OCI-LY7 (cell line): ENCODE measurements at regions not wholly inside any gene's neighbourhood (a gene's known extent, or its start where the extent isn't known, plus 50 kb on each side); places are given as distances from the start of the nearest gene placed in this dataset.

Experiments used
- BruUV-seq: library from RNA; stranded (reverse); fragments of 400-500 nt; replicated peaks from 2 replicates; lab custom pipeline; 2021; lab: Mats Ljungman, UMichigan
- CTCF ChIA-PET: fragments of 300-600 bp; sonication (Branson Sonifier 250); formaldehyde crosslinking; loops from one replicate; lab custom pipeline; 2022; ENCODE audit warnings: antibody characterized with exemption; ENCODE audit not compliant: unreplicated experiment; lab: Charles Lee
- POLR2A ChIA-PET: fragments of 300-600 bp; sonication (Branson Sonifier 250); formaldehyde crosslinking; loops from one replicate; lab custom pipeline; 2022; ENCODE audit warnings: antibody characterized with exemption; lab: Charles Lee
- DNase-seq: peaks from one replicate; pipeline ENCODE4 v3.0.0-alpha.2; 2015; ENCODE audit warnings: low spot score
- H2AFZ ChIP-seq: fragments of 200-600 bp; sonication (generic), shearing (Covaris generic); 2 replicates; pipeline ENCODE4 v1.6.1; 2014; ENCODE audit warnings: mild to moderate bottlenecking, antibody characterized with exemption, low read length, moderate library complexity
- H3K27ac ChIP-seq: fragments of 200-600 bp; sonication (generic); 2 replicates; pipeline ENCODE4 v1.5.1; 2014; ENCODE audit warnings: mixed run types, low read depth, mild to moderate bottlenecking, moderate library complexity, low read length, inconsistent platforms; ENCODE audit not compliant: poor library complexity, severe bottlenecking
- H3K36me3 ChIP-seq: fragments of 200-600 bp; sonication (generic); 2 replicates; pipeline ENCODE4 v1.6.1; 2014; ENCODE audit warnings: mild to moderate bottlenecking, antibody characterized with exemption, low read length, moderate library complexity, mixed read lengths; ENCODE audit not compliant: insufficient read depth
- H3K4me1 ChIP-seq: fragments of 200-600 bp; sonication (generic); 2 replicates; pipeline ENCODE4 v1.5.1; 2014; ENCODE audit warnings: mild to moderate bottlenecking, low read length; ENCODE audit not compliant: insufficient read depth, poor library complexity, severe bottlenecking
- H3K4me2 ChIP-seq: fragments of 200-600 bp; sonication (generic); 2 replicates; pipeline ENCODE4 v1.6.1; 2014; ENCODE audit warnings: mild to moderate bottlenecking, low read length
- H3K4me3 ChIP-seq: fragments of 200-600 bp; sonication (generic); 2 replicates; pipeline ENCODE4 v1.5.1; 2014; ENCODE audit warnings: mild to moderate bottlenecking, low read depth, low read length; ENCODE audit not compliant: poor library complexity, severe bottlenecking
- H3K79me2 ChIP-seq: fragments of 200-600 bp; sonication (generic); 2 replicates; pipeline ENCODE4 v1.6.1; 2016; ENCODE audit warnings: low read depth, mild to moderate bottlenecking, low read length, moderate library complexity, mixed read lengths; ENCODE audit not compliant: insufficient read depth
- H3K9me2 ChIP-seq: fragments of 200-600 bp; sonication (generic); 2 replicates; pipeline ENCODE4 v1.6.1; 2016; ENCODE audit warnings: mild to moderate bottlenecking, low read length, mixed read lengths; ENCODE audit not compliant: insufficient read depth
- H3K9me3 ChIP-seq: fragments of 200-600 bp; sonication (generic); 2 replicates; pipeline ENCODE4 v1.6.1; 2014; ENCODE audit warnings: mild to moderate bottlenecking, mixed run types, low read length, mixed read lengths
- H4K20me1 ChIP-seq: fragments of 200-600 bp; sonication (generic); 2 replicates; pipeline ENCODE4 v1.6.1; 2014; ENCODE audit warnings: mild to moderate bottlenecking, antibody characterized with exemption, low read length, moderate library complexity, mixed read lengths; ENCODE audit not compliant: insufficient read depth
- CTCF ChIP-seq: fragments of 200-600 bp; sonication (generic); conservative IDR thresholded peaks from 2 replicates; pipeline ENCODE4 v1.5.1; 2014; ENCODE audit warnings: mild to moderate bottlenecking, antibody characterized with exemption, low read length, moderate library complexity, mixed read lengths
- EZH2phosphoT487 ChIP-seq: fragments of 200-600 bp; sonication (generic); IDR thresholded peaks from 2 replicates; pipeline ENCODE4 v1.6.1; 2018; ENCODE audit warnings: low read depth, borderline replicate concordance, mild to moderate bottlenecking, mixed run types, antibody characterized with exemption, low read length, moderate library complexity, mixed read lengths
- intact Hi-C: fragments of 100-400 bp; cut with micrococcal nuclease; formaldehyde crosslinking; loops from one replicate; pipeline ENCODE4 v1.10.0; 2022; ENCODE audit not compliant: unreplicated experiment

GRCh38 chr13:34750078-34750931, 191.8 kb upstream of the NBEA start:
- Histone ChIP-seq H2AFZ (no peak overlapping the region), H3K79me2 (no peaks in the 10 kb centered on the region), H3K36me3 (no peaks in the 10 kb centered on the region), H4K20me1 (no peaks in the 10 kb centered on the region), H3K4me1 (no peaks in the 10 kb centered on the region), H3K4me3 (no peak overlapping the region), H3K9me2 (no peaks in the 10 kb centered on the region), H3K4me2 (no peak overlapping the region), H3K9me3 (no peaks in the 10 kb centered on the region), H3K27ac (no peak overlapping the region)
- no peak for TF ChIP-seq CTCF
- TF ChIP-seq EZH2phosphoT487 = no peak
- no TSS peak for BruUV-seq
- ChIA-PET CTCF (no interaction called here), POLR2A (interaction anchor here (0.5 to 1.2 kb wide), 2 partner anchors 11 to 431 kb away, joined by 3 to 4 read pairs; no protein-coding TSS in a partner anchor)
- intact Hi-C loops = no loop called here
- DNase-seq = no peak

GRCh38 chr13:34751044-34751443, 191.0 kb upstream of the NBEA start:
- H3K27ac ChIP-seq = no peak overlapping the region
- no peaks in the 10 kb centered on the region for H3K79me2 ChIP-seq
- no peaks in the 10 kb centered on the region for H3K36me3 ChIP-seq
- no peaks in the 10 kb centered on the region for H3K4me1 ChIP-seq
- H4K20me1 ChIP-seq = no peaks in the 10 kb centered on the region
- H3K9me2 ChIP-seq = no peaks in the 10 kb centered on the region
- no peak for DNase-seq
- H2AFZ ChIP-seq = no peak overlapping the region
- BruUV-seq = no TSS peak
- TF ChIP-seq CTCF (no peak), EZH2phosphoT487 (no peak)
- H3K4me3 ChIP-seq = no peak overlapping the region
- intact Hi-C loops = no loop called here
- POLR2A ChIA-PET = interaction anchor here (0.5 kb wide), 1 partner anchor 431 kb away, joined by 4 read pairs; no protein-coding TSS in a partner anchor
- H3K9me3 ChIP-seq = no peaks in the 10 kb centered on the region
- no peak overlapping the region for H3K4me2 ChIP-seq
- CTCF ChIA-PET = no interaction called here

GRCh38 chr13:34751492-34751891, 190.6 kb upstream of the NBEA start:
- Histone ChIP-seq H3K4me1 (no peaks in the 10 kb centered on the region), H3K36me3 (no peaks in the 10 kb centered on the region), H4K20me1 (no peaks in the 10 kb centered on the region), H3K9me2 (no peaks in the 10 kb centered on the region), H3K27ac (no peak overlapping the region), H3K9me3 (no peaks in the 10 kb centered on the region), H3K79me2 (no peaks in the 10 kb centered on the region), H3K4me3 (no peak overlapping the region), H3K4me2 (no peak overlapping the region), H2AFZ (no peak overlapping the region)
- intact Hi-C loops = no loop called here
- ChIA-PET CTCF (no interaction called here), POLR2A (no interaction called here)
- DNase-seq = no peak
- no TSS peak for BruUV-seq
- TF ChIP-seq EZH2phosphoT487 (no peak), CTCF (no peak)
